GM12872 (cell line): ENCODE measurements at regions not wholly inside any gene's neighbourhood (a gene's known extent, or its start where the extent isn't known, plus 50 kb on each side); places are given as distances from the start of the nearest gene placed in this dataset.

Experiments used
- TF ChIP-seq, protein P1 (sequence below): IDR thresholded peaks from 3 replicates; pipeline ENCODE4 v1.5.1; 2011; ENCODE audit warnings: low read depth, mild to moderate bottlenecking, low read length, moderate library complexity; ENCODE audit not compliant: insufficient read depth

DNA sequence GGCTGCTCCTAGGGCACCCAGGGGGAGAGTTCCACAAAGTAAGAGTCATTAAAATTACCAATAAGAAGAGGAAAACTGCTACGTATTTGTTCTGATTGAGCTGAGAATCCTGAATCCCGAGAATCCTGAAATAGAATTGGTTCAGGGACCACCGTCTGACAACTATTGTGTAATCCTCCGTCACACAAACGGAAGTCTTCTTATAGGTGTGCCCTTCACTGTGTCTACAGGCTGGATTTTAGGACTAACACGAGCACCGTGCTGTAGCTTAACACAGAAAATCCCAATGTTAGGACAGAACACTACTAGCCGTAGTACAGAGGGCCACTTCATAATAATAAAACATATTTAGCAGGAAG is 50.6 kb upstream of the RNF182 start:
- TF ChIP-seq, protein P1, sequence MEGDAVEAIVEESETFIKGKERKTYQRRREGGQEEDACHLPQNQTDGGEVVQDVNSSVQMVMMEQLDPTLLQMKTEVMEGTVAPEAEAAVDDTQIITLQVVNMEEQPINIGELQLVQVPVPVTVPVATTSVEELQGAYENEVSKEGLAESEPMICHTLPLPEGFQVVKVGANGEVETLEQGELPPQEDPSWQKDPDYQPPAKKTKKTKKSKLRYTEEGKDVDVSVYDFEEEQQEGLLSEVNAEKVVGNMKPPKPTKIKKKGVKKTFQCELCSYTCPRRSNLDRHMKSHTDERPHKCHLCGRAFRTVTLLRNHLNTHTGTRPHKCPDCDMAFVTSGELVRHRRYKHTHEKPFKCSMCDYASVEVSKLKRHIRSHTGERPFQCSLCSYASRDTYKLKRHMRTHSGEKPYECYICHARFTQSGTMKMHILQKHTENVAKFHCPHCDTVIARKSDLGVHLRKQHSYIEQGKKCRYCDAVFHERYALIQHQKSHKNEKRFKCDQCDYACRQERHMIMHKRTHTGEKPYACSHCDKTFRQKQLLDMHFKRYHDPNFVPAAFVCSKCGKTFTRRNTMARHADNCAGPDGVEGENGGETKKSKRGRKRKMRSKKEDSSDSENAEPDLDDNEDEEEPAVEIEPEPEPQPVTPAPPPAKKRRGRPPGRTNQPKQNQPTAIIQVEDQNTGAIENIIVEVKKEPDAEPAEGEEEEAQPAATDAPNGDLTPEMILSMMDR = no peak

DNA sequence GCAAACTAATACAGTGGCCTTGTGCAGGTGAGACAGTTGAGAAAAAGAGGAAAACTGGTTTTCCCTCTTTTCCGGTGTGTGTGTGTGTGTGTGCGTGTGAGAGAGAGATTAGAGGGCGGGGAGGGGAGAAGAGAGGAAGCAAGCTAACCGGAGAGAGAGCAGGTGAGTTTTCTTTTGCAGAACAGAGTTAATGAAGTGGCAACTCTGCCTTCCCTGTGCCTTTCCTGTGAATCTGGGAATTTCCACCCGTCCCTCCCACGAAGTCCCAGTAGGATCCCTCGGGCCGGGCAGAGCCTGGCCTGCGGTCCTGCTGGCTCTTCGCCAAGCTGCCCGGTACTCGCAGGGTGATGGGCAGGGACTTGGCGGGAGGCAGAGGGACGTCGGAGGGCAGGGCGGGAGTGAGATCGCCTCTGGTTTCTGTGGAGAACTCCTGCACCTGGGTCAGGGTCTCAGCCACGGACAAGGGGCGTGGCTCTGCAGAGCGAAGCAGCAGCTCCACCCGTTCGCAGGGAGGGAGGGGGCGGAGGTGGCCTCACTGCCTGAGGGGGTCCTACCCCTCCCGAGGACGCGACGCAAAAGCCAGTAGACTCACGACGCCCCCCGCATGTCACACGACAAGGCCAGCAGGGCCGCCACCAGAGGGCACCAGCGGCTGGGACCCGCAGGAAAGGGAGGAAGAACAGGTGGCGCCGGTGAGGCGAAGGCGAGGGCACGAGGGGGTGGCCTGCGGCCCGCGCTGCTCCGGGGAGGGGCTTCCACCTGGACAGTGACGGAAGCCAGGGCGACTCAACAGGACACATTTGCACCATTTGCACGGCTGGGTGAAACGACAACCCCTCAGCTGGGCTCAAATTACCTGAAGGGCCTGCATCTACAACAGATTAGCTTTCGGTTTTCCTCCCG is 51.2 kb upstream of the RNF182 start:
- TF ChIP-seq, protein P1 = peak; percentile 89

DNA sequence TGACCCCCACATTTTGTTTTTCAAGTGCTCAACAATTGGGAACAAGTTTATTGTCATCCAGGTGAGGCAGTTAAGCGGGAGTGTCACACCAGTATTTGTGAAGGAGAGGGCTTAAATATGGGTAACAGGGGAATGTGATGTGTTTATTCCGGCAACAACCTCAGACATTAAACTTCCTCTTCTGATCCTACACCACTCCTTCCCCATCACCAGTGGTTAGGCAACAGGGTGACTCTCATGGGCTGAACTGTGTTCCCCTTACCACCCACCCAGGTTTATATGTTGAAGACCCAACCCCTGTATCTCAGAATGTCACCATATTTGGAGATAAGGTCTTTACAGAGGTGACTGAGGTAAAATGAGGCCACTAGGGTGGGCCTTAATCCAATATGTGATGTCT is 52.1 kb upstream of the RNF182 start:
- TF ChIP-seq, protein P1 = no peak

DNA sequence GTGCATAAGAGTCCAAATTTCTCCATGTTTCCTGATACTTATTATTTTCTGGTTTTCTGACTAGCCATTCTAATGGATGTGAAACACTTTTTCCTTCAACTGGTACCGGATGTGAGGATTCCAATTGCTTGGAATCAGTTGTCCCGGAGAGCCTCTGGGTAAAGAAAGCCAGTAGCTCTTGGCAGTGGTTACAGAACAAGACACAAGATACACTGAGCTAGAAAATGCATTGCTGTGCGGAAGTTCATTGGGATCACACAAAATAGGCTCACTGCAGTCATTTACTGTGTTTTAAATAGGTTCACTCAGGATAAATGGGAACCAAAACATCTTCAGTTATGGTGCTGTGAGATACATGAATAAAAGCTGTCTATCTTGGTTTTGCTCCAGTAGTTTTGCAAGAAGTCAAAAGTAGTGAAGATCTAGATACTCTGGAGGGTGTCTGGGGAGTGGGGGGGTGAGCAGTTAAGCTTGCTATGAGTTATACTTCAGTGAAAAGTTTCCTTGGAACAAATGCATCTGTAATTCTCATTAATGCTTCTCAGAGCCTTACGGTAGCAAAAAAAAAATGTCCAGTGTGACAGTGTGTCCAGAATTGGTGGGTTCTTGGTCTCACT is 54.4 kb upstream of the RNF182 start:
- TF ChIP-seq, protein P1 = no peak

DNA sequence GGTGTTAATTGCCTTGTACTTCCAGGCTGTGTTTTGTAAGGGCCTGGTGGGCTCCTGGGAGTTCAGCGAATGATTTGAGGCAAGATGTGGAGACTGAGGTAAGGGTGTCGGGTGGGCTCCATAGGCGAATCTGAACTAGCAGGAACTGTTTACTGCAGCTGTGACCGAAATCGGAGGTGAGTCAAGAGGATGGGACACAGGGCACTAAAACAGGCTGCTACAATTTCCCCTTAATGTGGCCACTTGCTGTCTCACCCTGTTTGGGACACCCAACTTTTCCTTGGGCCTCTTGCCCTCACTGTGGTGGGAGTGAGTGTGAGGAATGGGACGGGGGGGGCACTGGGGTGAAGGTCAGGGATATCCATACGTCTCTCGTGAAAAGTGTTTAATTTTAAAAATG is 53.9 kb upstream of the MCUR1 start:
- TF ChIP-seq, protein P1 = no peak

DNA sequence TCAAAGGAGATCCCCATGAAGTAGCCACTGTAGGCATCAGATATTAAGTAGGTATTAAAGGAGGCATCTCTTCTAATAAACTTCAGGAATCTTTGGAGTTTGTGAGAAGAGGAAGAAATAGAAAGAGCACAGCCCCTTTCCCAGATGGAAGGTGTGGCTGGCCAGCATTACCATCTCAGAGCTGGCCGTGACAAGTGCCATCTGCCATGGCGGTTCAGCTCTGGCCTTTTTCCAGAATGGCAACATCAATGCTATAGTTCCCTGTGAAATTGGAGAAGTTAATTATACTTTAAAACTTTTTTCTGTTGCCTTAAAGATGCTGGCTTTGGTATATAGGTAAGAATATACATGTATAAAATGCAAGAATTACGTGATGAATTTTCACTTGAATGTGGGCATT is 51.9 kb upstream of the MCUR1 start:
- TF ChIP-seq, protein P1 = no peak

DNA sequence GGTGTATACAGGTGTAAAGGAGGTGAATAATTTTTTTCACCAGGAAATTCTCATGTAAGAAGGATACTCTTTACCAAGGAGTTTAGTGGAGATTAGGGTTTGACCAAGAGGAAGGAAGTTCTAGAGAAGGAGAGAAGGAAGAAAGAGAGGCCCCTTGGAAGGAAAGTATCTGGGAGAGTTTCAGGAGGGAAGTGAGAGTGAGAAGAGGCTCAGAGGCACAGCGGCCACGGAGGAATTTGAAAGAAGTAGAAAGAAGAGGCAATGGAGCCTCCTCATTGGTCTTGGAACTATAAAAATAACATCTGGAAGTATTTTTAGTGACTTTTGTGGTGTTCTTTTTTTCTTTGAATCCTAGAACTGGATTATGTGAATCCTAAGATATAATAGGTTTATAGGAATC is 50.8 kb upstream of the MCUR1 start:
- TF ChIP-seq, protein P1 = no peak
